GM21529 (cell line): ENCODE measurements at regions not wholly inside any gene's neighbourhood (a gene's known extent, or its start where the extent isn't known, plus 50 kb on each side); places are given as distances from the start of the nearest gene placed in this dataset.

Source experiments
- ATAC-seq: cut with Tn5 transposase; IDR thresholded peaks from one replicate; pipeline ENCODE4 v1.9.1; 2021; ENCODE audit not compliant: unreplicated experiment

DNA sequence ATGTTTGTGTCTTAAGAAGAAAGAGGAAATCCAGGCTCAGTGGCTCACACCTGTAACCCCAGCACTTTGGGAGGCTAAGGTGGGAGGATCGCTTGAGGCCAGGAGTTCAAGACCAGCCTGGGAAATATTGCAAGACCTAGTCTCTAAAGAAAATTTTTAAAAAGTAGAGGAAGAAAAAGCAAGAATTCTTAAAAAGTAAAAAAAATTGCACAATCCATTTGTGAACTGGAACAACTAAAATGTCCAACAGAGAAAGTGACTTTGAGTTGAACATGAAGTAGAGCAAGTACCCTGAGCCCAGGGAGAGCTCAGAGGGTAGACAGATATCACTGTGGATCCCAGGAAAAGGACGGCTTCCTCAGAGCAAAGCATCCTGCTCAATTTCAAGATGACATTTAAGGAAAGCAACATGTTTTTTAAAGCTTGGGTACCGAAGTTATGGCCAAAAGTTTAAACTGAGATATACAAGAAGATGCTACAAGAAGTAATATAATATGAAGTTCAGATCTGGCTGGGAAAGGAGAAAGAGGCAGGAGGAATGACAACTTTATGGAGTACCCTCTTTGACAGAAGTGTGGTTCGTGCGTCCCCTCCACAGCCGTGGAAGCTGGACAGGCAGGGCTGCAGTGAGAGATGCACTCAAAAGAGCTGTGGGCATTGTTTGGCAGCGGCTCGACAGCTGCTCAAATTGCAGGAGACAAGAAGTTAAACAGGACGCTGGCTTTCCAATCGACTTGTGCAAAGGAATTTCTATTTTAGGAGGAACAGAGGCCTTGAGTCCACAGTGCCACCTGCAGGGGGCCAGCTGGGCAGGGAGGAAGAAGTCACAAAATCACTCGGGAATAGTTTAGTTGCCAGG lies 201.3 kb downstream of the JCAD start:
- ATAC-seq, result no peak

DNA sequence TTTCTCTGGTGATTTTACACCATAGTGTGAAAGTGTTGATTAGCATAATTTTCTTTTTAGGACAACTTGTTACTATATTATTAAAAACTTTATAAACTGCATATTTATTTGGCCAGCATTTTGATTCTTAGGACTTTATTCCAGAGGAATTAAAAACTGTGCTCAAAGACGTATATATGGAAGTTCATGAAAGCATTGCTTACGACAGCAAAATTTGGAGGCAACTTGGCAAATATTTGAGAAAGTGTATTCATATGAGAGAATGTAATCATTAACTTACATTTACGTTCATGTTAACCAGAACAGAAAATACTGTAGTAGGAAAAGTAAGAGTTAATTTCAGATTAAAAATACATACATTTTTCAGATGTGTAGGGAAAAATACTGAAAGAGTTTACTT lies 203.1 kb downstream of the JCAD start:
- ATAC-seq, result no peak

DNA sequence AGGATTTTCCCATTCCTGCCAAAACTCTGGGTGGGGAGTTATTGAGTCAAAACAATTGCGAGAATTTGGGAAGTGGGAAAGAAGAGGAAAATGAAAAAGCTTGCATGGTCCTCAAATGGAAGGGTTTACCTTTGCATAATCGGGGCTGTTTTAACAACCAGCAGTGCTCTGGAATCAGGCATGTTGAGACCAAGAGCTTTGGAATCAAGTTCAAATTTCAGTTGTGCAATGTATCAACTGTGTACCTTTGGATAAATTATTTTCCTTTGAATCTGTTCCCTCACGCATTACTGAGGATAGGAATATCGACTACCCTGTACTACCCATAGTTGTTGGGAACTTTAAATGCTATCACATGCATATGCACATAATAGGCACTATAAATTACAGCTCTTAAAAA lies 205.5 kb downstream of the JCAD start:
- no peak for ATAC-seq

DNA sequence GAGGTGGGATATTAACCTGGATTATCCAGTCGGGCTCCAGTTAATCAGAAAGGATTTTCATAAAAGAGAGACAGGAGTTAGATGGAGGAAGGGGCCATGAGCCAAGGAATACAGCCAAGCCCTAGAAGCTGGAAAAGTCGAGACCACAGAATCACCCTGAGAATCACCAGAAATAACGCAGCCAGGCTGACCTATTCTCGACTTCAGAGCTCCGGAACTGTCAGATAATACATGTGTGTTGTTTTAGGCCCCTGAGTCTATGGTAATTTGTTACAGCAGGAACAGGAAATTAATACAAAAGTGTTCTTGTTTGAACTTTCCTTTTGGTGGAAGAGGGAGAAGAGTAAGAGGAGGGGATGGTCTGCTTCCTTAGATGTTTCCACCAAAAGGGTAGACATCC lies 208.1 kb downstream of the JCAD start:
- no peak for ATAC-seq

DNA sequence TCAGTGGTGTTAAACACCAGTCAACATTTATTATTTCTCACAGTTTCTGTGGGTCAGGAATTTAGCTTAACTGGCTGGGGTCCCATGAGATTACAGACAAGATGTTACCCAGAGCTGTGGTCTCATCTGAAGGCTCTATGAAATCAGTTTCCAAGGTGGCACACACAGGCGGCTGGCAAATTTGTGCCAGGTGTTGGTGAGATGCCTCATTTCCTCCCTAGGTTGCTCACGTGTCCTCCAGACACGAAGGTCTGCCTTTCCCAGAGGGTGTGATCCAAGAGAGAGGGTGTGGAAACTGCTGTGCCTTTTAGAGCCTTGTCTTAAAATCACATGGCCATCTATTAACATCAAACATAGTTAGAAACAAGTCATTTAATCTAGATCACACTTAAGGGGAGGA lies 209.0 kb downstream of the JCAD start:
- no peak for ATAC-seq

DNA sequence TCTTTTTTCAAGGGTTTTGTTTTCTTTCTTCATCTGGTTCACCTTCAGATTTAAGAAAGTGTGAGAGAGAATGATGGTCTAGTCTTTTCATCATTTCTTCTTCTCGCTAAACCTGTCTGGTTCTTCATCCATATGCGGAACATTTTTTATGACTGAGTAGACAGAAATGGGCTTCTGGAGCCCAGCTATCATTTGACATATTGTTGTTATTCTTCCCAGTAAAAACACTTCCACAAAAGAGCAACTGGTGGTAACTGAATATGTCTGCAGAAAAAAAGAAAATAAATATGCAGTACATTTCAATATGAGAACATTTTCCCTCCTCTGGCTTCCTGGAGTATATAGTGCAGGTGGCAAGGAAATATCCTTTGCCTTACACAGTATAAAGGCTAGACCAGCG lies 209.5 kb downstream of the JCAD start:
- no peak for ATAC-seq

DNA sequence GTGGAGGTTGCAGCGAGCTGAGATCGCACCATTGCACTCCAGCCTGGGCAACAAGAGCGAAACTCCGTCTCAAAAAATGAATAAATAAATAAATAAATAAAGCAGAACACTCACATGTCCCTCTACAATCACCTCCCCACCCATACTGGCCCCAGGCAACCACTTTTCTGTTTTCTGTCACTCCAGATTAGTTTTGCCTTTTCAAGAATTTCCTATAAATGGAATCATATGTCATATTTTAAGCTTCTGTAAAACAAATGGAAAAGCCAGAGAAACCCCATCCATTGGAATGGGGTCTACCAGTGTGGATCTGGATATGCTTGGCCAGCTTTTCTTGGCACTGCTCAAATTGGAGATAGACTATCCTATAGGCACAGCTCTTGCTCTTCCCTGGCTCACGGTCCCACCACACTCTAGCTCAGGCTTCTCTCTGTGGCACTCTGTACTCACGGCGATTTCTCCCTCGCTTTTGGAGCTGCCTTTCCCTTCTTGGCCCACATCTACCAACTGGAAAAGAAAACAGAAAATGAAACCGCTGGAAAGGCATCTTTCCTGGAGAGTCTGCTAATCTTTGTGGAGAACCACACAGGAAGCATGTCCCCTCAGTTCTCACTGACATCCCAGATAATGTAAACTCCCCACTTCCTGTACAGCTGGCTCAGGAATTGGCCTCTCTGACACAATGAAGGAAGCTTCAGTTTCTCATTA lies 210.1 kb downstream of the JCAD start:
- no peak for ATAC-seq

DNA sequence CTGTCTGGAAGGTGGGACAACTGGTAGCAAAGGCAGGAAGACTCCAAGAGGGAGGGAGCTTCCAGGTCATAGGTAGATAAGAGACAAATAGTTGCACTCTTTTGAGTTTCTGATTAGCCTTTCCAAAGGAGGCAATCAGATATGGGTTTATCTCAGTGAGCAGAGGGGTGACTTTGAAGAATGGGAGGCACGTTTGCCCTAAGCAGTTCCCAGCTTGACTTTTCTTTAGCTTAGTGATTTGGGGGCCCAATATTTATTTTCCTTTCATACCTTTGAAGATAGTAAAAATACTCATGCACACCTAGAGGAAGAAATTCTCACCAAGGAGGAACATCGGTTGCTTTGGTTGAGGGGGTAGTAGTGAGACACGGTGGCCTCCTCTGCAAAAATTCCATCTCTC lies 212.1 kb upstream of the SVIL start:
- ATAC-seq, result no peak

DNA sequence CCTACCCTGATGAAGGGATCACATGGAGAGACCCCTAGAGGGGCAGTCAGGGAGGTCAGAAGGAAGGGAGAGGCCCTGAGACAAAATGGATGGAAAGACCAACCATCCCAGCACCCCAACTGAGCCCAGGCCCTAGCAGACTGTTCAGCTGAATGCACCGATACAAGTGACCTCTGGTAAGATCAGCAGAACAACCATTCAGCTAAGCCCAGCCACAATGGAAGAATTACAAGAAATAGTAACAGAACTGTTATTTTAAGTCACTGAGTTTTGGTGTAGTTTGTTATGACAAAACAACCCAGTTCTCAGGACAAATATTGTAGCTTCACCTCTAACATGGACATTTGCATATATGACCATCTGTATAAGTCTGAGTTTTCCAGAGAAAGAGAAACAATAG lies 210.4 kb upstream of the SVIL start:
- ATAC-seq, result no peak

DNA sequence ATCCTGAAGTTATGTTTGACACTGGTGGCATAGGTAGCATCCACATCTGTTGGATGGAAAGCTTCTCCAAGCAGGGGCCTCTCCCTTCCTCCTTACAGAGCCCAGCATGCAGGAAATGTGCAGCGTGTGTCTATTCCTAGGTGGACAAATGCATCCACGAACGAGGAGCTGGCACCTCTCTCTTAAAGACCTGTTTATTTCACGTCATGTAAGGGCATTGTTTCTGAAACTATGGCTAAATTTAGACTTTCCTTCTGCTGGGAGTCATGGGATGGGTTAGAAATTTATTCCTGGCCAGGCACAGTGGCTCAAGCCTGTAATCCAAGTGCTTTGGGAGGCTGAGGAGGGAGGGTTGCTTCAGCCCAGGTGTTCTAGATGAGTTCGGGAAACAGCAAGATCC lies 208.4 kb upstream of the SVIL start:
- ATAC-seq, result no peak

DNA sequence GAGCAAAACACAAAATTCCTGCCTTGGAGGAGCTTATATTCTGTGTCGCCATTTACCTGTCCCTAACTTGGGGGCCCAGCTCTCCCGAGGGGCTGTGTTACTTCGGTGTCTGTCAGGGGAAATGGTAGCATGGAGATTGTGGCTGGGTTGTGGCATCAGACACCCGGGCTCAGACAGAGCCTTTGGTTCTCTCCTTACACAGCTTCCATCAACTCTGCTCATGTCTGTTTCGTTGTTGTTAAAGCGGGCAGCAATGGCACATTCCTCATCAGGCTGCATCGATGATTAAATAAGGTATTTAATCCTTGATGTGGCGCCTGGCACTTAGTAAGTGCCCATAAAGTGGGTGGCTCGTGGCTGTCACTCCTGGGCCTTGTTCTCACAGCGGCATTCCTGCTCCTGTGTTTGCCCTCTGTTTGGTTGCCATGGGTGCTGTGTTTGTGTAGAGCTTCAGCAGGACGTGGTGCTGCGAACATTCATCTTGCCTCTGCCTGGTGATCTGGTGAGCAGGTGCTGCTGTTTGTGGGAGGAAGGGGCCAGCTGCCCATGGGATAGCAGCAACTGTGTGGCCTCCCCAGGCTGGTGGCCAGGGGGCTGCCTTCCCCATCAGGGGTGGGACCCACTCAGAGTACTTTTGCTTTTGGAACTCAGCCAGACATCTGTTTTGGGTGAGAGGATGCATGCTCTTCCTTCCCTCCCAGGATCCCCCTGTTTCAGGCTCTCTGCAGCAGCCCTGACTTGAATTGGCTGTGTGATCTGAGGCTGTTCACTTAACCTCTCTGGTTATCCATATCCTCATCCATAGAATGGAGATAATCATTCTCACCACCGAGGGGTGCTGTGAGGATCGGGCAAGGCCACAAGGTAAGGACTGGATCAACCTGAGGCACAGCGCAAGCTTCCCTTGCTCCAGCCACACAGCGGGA lies 207.2 kb upstream of the SVIL start:
- no peak for ATAC-seq

DNA sequence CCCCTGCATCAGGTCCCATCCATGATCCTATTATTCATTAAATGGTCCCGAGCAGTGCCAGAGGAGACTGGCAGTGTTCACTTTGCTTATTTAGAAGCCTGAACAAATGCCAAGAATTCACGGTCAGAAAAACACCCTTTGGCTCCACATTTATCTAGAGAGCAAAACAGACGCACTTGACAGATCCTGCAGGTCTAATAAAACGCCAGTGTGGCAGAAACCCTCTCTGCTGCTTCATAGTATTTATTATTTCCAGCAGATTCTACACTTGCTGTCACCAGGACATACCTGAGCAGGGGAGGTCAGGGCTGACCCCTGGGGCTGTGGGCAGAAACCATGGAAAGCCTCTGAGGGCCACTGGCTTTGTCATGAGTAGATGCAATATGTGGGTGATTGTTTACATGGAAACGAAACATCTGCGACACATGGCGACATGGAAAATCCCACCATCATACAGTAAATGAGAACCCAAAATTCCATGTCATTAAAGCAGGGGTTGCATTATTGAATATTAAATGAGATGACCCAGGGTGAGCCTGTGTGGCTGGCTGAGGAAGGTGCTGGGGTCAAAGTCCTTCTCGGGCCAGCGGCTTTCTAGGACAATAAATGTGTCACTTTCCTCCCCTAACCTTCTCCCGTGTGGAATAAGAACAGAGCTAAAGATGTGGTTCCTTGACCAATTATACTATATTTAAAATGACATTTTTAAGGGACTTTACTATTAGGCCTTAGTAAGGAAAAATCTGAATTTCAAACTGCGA lies 205.9 kb upstream of the SVIL start:
- ATAC-seq, result no peak

DNA sequence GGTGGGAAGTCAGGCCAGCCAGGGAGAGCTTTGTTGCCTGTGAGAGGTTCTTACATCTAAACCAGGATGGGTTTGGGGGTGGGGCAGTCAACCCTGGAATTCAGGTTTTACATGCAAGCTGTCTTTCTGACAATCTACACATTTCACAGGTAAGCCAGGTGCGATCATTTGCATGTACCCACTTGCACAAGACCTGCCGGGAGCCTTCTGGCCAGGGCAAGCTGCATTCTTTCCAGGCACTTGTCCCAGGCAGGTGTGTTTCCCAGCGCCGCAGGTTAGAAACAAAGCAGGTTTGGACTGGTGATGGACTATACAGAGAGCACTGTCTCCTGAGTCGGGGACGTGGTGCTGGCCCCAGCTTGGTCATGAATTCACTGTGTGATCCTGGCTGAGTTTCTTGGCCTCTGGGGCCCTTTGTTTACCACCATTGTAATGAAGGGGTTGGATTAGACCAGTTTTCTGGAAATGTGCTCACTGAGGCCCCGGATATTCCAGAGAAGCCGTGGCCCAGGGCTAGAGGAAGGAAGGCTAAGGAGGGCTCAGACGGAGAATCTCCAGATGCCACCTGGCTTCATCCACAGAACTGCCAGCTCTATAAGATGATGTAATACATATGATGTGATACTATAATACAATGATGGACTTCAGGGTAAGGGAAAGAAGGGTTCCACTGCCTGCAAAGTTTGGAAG lies 205.2 kb upstream of the SVIL start:
- ATAC-seq, result no peak

DNA sequence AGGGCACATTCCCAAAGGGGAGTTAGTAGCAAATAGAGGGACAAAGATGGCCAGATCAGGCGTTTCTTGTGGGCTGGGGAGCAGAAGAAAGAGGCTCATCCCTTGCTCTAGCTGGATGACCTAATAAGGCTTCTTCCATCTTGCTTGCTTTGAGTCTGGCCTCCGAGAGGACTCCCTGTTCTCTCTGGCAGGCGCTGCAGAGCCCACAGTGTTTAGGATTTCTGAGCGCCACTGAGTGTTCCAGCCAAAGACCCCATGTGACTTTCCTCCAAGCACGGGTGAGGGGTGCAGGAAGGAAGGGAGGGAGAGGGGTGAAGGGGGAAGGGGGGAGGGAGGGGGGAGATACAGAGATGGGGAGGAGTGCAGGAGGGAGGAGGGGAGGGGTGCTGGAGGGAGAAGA lies 203.8 kb upstream of the SVIL start:
- no peak for ATAC-seq

DNA sequence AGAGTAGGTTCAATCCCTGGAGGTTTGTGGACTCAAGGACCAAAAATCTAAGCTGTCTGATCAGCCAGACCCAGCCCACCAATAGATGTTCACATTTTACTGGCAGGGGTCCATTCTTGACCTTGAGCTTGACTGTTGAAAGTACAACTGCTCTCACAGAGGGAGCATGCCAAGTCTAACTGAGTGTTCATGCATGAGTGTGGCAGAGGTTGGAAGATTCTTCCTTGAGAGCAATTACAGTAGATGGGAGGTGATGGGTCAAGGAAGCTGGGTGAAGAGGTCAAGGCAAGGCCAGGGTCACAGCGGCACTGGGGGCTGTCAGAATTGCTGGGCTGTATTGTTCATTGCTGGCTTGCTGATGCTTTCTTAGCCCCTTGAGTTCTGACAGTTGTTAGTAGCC lies 202.8 kb upstream of the SVIL start:
- no peak for ATAC-seq

DNA sequence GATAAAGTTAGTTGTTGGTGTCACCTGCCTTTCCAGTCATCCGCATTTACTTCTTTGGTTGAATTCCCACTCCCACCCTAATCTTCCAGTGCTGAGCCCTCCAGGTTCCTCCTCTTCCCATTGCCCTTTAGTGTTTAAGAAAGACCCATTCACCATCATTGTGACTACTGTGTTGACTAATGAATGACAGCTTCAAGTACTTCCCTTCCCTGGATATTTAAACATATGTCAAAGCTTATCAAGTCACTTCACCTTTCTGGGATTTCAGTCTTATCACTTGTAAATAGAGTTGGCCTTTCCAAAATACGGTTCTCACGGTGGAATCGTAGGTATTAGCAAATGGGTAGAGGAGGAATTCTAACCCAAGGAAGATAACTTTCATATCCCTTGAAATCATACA lies 201.6 kb upstream of the SVIL start:
- ATAC-seq, result no peak

DNA sequence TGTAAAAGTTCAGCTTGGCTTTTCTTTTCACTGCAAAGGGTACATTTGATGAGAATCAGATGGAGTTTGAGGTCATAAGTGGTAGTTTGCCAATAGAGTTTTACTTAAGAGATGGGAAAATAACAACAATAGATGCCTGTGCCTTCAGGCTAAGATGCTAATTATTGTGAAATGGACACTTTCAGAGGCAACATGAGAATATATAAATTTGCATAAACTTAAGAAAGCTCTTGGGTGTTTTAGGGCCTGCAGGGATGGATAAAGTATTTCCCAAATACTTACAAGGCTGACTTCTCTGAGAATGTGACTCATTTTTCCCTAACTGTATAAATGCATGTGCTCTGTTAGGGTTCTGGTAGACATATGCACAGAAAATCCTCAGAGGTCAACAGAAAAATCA lies 200.3 kb upstream of the SVIL start:
- ATAC-seq, result no peak

DNA sequence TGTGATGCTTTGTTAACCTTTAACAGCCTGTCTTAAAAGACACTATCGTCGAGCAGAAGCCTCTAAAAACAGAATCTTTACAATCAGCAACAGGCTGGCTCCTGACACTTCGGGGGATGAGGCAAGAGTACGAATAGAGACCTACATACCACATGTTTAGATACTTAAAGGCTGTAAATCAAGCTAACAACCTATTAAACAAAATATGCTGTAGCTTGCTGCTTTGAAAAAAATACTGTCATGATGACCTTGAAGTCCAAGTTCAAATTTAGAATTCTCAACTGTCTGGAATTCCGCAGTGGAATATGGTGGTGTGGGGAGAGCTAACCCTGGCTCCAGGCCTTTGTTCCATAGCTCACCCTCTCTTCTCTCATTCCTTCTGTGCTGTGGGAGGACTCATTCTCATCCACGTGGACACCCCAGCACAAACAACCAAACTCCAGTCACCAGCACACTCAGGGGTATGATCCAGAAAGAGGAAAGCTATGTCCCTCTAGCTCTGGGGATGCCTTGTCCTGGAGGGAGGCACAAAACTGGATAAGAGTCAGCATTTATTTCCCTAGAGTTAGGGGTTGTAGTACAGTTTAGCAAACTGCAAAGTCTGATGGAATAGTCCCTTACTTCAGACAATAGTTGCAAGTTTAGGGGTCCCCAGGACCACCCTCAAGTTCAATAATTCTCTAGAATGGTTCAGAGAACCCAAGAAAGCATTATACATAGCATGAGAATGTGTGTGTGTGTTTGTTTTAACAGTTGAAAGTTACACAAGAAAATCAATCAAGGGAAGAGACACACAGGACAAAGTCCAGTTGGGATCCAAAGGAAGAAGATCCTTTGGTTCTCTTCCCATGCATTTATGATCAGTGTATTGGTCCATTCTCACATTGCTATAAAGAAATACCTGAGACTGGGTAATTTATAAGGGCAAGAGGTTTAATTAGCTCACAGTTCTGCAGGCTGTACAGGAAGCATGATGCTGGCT lies 196.1 kb upstream of the SVIL start:
- ATAC-seq, result no peak

DNA sequence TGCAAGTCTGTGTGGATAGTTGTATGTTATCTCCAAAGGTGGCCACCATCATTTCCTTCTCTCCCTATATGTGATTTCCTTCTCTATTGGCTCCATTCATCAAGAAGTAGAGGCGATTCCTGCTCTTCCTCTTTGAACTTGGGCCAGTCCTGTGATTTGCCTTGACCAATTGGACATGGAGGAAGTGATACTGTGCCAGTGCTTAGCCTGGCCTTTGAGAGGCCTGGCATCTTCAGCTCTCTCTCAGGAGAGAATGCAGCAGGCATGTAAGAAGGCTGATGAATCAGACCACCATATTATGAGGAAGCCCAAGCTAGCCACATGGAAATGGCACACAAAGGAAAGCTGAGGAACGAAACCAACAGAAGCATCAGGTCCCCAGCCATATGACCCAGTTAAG lies 195.0 kb upstream of the SVIL start:
- no peak for ATAC-seq
